GM20000 (cell line): ENCODE measurements at regions not wholly inside any gene's neighbourhood (a gene's known extent, or its start where the extent isn't known, plus 50 kb on each side); places are given as distances from the start of the nearest gene placed in this dataset.

Source experiments
- DNase-seq: peaks from one replicate; pipeline ENCODE4 v3.0.0; 2012; ENCODE audit warnings: low spot score
- TF ChIP-seq, protein P1 (sequence below): IDR thresholded peaks from 2 replicates; pipeline ENCODE4 v1.5.1; 2012; ENCODE audit warnings: mild to moderate bottlenecking, control low read depth; ENCODE audit errors: extremely low read depth, missing control alignments

DNA sequence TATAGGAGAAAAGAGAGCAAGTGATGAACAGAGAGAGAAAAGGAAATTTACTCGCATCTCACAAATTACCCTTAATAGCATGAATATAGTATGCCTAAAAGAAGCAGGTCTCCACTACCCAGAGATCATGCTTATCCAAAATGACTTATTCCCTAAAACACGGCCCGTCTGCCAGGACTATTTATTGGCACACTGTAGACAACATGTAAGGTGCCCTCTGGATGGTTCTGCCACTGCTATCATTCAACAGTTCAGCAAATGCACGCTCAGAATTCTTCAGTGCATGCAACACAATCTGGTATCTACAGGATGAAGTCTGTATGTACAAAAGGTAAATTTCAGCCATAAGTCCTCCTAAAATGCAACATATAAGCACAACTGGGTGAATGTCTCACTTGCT is 465.8 kb downstream of the SHQ1 start:
- TF ChIP-seq, protein P1, sequence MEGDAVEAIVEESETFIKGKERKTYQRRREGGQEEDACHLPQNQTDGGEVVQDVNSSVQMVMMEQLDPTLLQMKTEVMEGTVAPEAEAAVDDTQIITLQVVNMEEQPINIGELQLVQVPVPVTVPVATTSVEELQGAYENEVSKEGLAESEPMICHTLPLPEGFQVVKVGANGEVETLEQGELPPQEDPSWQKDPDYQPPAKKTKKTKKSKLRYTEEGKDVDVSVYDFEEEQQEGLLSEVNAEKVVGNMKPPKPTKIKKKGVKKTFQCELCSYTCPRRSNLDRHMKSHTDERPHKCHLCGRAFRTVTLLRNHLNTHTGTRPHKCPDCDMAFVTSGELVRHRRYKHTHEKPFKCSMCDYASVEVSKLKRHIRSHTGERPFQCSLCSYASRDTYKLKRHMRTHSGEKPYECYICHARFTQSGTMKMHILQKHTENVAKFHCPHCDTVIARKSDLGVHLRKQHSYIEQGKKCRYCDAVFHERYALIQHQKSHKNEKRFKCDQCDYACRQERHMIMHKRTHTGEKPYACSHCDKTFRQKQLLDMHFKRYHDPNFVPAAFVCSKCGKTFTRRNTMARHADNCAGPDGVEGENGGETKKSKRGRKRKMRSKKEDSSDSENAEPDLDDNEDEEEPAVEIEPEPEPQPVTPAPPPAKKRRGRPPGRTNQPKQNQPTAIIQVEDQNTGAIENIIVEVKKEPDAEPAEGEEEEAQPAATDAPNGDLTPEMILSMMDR, result no peak
- no peak for DNase-seq

DNA sequence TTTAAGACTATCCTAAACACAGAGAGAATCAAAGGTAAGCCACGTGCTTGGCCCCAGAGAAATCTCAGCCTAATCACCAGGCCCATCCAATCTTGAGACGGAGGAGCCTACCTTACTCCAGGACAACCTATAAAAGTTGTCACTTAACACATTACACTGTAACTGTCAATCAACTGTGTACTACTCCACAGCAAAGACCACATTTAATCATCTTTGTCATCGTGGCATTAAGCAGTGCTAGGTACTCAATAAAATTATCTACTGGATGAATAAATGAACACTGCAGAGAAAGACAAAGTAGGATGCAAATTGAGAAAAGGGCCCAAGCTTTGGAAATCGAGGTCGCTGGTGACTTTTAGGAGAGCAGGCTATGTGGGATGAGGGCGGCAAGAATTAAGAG is 466.7 kb downstream of the SHQ1 start:
- no peak for DNase-seq

DNA sequence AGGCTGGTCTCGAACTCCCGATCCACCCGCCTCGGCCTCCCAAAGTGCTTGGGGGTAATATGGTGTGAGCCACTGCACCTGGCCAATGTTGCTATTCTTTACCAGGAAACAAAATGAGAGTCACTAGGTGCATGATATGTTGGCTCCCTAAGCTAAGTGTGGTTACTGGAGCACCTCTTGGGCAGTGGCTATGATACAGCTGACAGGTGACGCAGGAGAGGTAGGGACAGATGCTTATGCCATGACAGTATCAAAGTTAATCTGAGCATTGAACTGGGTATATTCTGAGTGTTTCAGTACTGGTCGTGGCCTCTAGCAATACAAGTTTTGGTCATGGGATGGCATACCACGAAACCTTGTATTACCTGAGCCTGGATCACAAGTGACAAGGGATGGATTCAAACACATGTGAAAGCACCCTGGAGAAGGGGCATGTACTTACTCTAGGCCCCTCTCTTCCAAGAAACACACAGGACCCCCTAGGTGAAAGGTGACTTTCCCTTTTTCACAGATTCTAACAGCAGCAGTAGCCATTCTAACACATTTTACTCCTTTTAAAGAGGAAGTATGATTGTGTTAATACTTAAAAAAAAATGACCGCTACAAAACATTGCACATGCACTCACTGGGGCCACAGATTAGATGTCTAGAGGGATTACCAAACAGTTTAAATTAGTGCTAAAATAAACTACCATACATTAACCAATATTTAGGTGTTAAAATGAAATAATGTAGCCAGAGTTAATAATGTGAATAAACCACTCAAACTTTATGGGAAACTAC is 467.3 kb downstream of the SHQ1 start:
- TF ChIP-seq, protein P1, result no peak
- no peak for DNase-seq

More for the DNA sequence above, 466.7 kb downstream of the SHQ1 start:
- TF ChIP-seq, protein P1, result no peak

- DNase-seq, result no peak
- TF ChIP-seq, protein P1, result no peak
Observed at GRCh38 chr3:72380193-72380592, 468.1 kb downstream of the SHQ1 start.

DNA sequence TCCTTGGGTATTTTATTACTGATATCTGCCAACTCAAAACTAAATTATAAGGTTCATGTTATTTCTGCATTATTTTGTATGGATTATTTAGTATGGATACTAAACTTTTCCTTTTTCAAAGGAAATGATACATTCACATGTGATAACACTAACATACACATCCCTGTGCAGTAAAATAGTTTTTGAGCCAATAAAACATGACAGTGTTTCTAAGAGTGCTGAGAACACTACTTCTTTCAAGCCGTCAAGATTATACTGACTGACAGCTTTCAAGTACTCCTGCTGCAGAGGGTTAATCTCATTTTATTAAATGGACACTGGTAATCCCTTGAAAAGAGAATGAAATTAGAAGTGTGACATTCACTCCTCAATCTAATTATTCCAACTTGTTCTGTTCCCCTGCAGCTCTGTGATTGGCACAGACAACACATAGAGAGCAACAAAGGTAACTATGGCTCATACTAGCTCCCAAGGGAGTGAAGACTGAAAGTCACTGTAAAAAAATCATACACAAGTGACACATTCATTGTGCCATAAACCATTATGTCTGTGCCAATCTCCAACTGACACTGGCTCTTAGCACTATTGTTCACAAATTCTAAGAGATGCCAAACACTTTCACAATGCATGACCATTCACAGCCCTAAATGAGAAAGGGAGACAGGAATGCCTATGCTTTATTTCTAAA is 468.6 kb downstream of the SHQ1 start:
- TF ChIP-seq, protein P1, result no peak
- DNase-seq, result no peak

- TF ChIP-seq, protein P1, result no peak
Observed at GRCh38 chr3:72378287-72378686, 470.0 kb downstream of the SHQ1 start.

DNA sequence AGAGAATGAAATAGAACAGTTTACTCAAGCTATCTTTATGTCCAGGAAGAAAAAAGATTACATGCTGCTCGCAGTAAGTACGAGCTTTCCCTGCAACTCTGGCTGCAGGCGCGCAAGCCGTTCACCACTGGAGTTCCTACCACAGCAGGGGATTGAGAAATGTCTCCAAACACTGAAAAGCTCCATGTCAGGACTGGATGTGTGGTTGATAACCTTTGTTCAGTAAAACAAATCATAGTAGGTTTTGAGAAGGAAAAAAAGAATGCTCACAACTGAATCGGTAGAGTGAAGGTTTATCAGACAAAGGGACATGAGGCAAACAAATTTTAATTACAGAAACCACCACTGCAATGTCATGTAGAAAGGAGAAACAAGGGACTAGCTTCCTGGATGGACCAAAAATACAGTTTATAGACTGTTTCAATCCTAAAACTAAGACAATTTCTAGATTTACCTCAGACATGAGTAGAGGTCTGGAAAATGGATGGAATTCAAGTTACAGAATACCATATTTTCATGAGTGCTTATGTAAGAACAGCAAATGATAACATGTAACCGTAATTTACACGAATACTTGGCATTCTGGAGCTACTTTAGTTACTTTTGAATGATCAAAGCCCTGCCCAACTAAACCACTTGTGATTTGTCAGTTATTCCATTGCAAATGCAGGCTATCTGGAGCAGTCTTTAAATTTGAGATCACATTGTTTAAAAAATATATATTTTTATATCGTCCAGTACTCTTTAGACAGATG is 471.1 kb downstream of the SHQ1 start:
- TF ChIP-seq, protein P1, result no peak
- DNase-seq, result no peak

More at GRCh38 chr3:72378287-72378686, 470.0 kb downstream of the SHQ1 start:
- no peak for DNase-seq
